DMS53 treated with DMSO at 0.1 percent for 48 hours (cell line): ENCODE measurements at regions not wholly inside any gene's neighbourhood (a gene's known extent, or its start where the extent isn't known, plus 50 kb on each side); places are given as distances from the start of the nearest gene placed in this dataset.

Experiments
- DNase-seq: peaks from one replicate; lab custom pipeline; 2025; ENCODE audit not compliant: unreplicated experiment; lab: John Stamatoyannopoulos, UW

- no peak for DNase-seq
Observed at GRCh38 chr12:47561746-47562145, 144.1 kb downstream of the RPAP3 start.

DNA sequence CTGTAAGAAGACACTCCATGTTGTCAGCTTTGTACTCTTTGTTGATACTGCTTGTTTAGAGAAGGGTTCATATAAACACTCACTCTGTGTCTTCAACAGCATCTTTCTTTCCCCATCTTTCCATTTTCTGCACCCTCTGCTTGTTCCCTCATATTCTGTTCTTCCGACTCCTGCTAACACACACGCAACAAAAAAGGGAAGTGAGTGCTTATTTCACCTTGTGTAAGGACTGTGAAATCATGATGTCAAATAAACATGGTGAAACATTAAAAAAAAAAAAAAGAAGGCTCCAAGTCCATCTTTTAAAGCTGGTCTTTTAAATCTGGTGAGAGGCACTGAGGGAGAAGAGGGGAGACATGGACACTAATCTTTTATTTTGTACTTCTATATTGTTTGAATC is 145.4 kb downstream of the RPAP3 start:
- DNase-seq, result no peak

DNA sequence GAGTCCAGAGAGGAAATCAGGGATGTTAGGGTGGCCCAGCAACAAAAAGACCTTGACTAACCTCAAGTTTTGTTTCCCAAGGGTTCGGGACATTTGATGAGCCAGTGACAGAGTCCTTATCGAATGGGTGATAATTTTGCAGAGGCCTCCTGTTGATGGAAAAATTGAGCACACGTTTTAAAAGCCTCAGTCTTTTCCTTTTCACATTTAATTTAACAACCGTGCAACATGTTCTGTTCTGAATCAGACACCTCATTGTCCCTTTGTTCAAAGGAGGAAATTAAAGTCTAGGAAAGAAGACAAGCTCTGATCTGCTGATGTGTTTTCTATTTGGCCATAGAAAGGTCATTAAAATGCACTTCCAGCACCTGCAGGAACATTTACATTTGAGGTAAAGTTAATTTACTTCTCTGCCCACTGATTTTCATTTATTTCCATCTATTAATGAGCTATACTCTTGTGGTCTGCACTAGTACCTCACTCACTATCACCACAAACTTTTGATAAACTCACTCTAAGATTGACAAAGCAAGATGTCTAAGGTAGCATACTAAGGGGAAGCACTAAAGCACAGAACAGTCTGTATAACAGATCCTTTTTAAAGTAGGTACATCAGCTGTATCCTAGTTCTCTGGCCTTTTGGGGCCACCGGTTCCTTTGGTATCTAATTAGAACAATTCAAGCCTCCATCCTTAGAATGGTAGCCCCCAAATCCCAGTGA is 147.0 kb downstream of the RPAP3 start:
- DNase-seq, result no peak

GRCh38 chr12:47557386-47557785 is 148.4 kb downstream of the RPAP3 start:
- no peak for DNase-seq

- DNase-seq, result no peak
Observed at GRCh38 chr12:47556261-47557030, 149.4 kb downstream of the RPAP3 start.

DNA sequence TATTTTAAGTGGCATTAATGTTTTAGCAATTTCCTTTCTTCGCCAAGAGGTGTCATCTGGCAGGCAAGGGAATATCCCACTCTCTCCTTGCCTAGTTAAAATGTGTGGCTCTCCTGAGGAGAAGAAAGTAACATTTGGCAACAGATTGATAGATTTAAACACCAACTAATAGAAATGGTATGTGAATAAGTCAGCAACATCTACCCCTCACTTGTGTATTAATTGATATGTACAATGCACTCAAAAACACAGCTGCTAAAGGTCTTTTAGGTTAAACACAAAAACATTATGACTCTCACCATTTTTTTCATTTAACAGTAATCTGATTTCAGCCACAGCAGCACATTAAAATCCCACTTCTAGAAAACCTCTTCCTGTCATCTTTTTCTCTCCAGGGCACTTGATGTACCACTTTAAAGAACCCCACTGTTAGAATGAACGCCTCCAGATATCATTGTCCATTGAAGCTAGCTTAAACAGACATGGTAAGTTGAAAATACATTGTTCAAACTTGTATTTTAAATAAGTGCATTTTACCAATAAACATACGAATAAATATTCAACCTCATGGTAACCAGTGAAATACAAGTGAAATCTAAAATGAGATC is 151.7 kb downstream of the RPAP3 start:
- no peak for DNase-seq

- DNase-seq, result no peak
Observed at GRCh38 chr12:47553266-47553665, 152.6 kb downstream of the RPAP3 start.

- DNase-seq, result no peak
Observed at GRCh38 chr12:47551426-47551851, 154.4 kb downstream of the RPAP3 start.

DNA sequence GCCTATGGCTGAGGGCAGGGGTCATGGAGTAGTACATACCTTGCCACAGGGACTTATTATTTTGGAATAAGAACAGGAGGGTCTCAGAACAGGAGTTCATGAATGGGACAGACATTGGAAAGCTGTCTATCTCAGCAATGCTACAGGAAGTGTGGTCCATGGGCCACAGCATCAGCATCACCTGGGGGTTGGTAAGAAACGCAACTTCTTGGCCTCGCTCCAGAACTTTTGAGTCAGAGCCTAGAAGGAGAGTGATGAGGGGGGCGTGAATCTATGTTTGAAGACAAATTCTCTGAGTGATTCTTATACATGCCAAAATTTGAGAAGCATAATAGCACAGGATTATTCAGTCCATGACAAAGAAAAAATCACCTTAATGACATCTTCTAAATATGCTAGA is 156.6 kb downstream of the RPAP3 start:
- no peak for DNase-seq

GRCh38 chr12:47548401-47548800 is 157.4 kb downstream of the RPAP3 start:
- DNase-seq, result no peak

DNA sequence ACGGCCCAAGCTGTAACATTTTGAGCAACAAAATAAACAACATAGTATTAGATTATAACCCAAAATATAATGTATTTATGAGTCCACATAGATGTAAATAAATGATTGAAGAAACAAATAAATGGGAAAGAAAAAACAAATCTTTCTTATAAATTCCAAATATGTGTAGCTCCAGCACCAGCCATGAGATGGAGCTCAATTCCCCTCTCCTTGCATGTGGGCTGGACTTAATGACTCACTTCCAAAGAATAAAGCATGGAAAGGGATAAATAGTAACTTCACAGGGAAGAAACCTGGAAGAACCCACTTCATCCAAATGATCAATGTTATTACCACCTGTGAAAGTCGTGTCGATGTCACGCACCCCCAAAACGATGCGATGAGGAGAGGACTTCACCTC is 158.8 kb downstream of the RPAP3 start:
- no peak for DNase-seq

GRCh38 chr12:47545938-47546609 is 159.8 kb downstream of the RPAP3 start:
- DNase-seq, result no peak

DNA sequence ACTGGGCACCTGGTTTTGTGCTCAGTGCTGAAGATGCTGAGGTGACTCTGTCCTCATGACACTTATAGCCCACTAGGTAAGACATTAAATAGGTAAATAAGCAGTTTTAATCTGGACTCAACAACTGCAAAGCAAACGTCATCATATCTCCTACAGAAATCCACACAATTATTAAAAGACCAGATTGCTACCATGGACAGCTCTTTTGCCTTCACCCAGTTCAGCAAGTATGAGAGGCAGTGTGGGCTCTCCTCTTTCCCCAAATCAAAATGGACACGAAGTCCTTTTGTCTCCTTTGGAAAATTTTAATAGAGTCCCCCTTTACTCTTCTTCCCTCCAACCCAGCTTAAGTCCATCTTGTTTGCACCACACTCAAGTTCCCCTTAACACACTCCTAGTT is 171.1 kb downstream of the RPAP3 start:
- DNase-seq, result no peak

- DNase-seq, result no peak
Observed at GRCh38 chr12:47530050-47530449, 175.8 kb downstream of the RPAP3 start.

GRCh38 chr12:47527816-47528215 is 178.0 kb downstream of the RPAP3 start:
- DNase-seq, result no peak

- no peak for DNase-seq
Observed at GRCh38 chr12:47520029-47520428, 185.8 kb downstream of the RPAP3 start.

DNA sequence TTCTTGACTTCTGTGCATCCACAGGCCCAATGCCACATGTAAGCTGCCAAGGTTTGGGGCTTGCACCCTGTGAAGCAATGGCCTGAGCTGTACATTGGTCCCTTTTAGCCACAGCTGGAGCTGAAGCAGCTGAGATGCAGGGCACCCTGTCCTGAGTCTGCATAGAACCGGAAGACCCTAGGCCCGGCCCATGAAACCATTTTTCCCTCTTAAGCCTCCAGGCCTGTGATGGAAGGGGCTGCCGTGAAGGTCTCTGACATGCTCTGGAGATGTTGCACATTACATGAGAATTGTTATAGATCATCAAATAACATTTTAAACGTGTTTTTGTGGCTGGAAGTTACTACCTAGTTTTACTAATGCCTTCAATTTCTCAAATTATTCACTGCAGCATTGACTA is 188.7 kb downstream of the RPAP3 start:
- no peak for DNase-seq

DNA sequence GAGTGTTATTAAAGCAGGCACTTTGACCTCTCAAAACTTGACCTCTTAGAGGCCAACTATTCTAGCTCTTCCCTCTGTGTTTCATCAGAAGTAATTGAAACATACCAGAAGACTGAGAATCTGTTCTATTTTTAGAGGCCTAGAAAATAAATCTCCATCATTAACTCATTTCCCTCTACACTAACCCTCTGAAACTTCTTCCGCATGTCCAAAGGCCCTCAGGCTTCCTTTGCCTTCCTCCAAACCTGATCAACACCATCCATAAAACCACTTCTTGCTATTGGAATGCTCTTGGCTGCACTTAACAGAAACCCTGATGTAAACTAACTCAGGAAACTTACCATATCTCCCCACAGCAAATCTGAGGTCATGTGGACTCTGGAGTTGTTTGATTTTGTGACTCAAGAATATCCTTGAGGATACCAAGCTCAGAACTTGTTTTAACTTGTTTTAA is 196.4 kb downstream of the RPAP3 start:
- DNase-seq, result no peak

DNA sequence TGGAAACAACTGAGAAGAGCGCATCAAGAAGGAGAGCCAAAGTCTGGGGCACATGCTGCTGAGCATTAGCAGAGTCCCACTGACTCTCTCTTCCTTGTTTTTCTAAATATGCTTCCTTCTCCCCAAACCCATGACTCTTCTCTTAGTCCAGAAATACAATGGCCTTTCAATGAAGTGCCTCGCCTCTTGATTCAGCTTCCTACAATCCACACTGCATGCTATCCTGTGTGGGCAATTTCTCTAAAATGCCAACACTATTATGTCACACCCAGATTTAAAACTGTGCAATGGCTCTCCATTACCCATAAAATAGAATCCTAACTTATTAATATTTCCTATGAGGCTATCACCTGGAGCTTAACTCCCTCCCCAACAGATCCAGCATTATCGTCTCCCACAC is 198.6 kb downstream of the RPAP3 start:
- DNase-seq, result no peak

- no peak for DNase-seq
Observed at GRCh38 chr12:47504775-47505446, 200.9 kb downstream of the RPAP3 start.

GRCh38 chr12:47493801-47494200 is 212.0 kb downstream of the RPAP3 start:
- no peak for DNase-seq
